ENCODE measurements at regions not wholly inside any gene's neighbourhood (a gene's known extent, or its start where the extent isn't known, plus 50 kb on each side); places are given as distances from the start of the nearest gene placed in this dataset.

- TF ChIP-seq CTCF (IDR thresholded peaks at IDR 0.05) (no peak), POLR2A (IDR thresholded peaks at IDR 0.05) (no peak), EP300 (IDR thresholded peaks at IDR 0.05) (no peak)
These were observed 286.5 kb upstream of the SORCS1 start for GRCh38 chr10:107451047-107451446.

All from tibial nerve (tissue), 4 donors.